ENCODE measurements at regions not wholly inside any gene's neighbourhood (a gene's known extent, or its start where the extent isn't known, plus 50 kb on each side); places are given as distances from the start of the nearest gene placed in this dataset.

GRCh38 chr10:84693006-84693405 lies 364.6 kb downstream of the CCSER2 start:
- intact Hi-C loops (cut with DNase I, micrococcal nuclease), result no loop called here
- TF ChIP-seq CTCF (IDR thresholded peaks at IDR 0.05), result no peak
- Histone ChIP-seq H3K36me3 (ENCODE audit: insufficient read depth, low read length) (no peaks in the 10 kb centered on the region), H3K4me1 (ENCODE audit: insufficient read depth, low read length) (no peaks in the 10 kb centered on the region), H3K4me3 (ENCODE audit: low read length) (no peak overlapping the region), H3K27me3 (ENCODE audit: control insufficient read depth in 1 of 2, insufficient read depth in 2 of 2, low read length in 2 of 2) (no peaks in the 10 kb centered on the region), H3K9me3 (ENCODE audit: control insufficient read depth in 1 of 2, insufficient read depth in 1 of 2, low read length in 2 of 2) (peaks cover 0 to 12% of the 10 kb centered on the region in 2 experiments), H3K27ac (ENCODE audit: low read depth in 1 of 2, low read length in 2 of 2) (no peak overlapping the region)
- CTCF ChIA-PET, result no interaction called here
- H3K27ac Mint-ChIP-seq, result no peak overlapping the region
- DNase-seq (no peak), ATAC-seq (ENCODE audit: poor library complexity) (no peak)
- no peaks in the 10 kb centered on the region for H3K36me3 Mint-ChIP-seq (ENCODE audit: low read depth)
- H3K4me3 Mint-ChIP-seq, result no peak overlapping the region
- H3K9me3 Mint-ChIP-seq, result no peaks in the 10 kb centered on the region
- POLR2A ChIA-PET, result no interaction called here
- no peaks in the 10 kb centered on the region for H3K4me1 Mint-ChIP-seq (ENCODE audit: low read depth)
- H3K27me3 Mint-ChIP-seq, result peaks cover 2% of the 10 kb centered on the region

GRCh38 chr10:84695902-84696301 lies 367.5 kb downstream of the CCSER2 start:
- Histone ChIP-seq H3K27ac (ENCODE audit: low read depth in 1 of 2, low read length in 2 of 2) (no peak overlapping the region), H3K9me3 (ENCODE audit: control insufficient read depth in 1 of 2, insufficient read depth in 1 of 2, low read length in 2 of 2) (peaks cover 0 to 12% of the 10 kb centered on the region in 2 experiments), H3K27me3 (ENCODE audit: control insufficient read depth in 1 of 2, insufficient read depth in 2 of 2, low read length in 2 of 2) (no peaks in the 10 kb centered on the region), H3K36me3 (ENCODE audit: insufficient read depth, low read length) (no peaks in the 10 kb centered on the region), H3K4me1 (ENCODE audit: insufficient read depth, low read length) (no peaks in the 10 kb centered on the region), H3K4me3 (ENCODE audit: low read length) (no peak overlapping the region)
- no peaks in the 10 kb centered on the region for H3K4me1 Mint-ChIP-seq (ENCODE audit: low read depth)
- ATAC-seq (ENCODE audit: poor library complexity) (no peak), DNase-seq (no peak)
- no peak overlapping the region for H3K27ac Mint-ChIP-seq
- no peaks in the 10 kb centered on the region for H3K36me3 Mint-ChIP-seq (ENCODE audit: low read depth)
- intact Hi-C loops (cut with DNase I, micrococcal nuclease), result no loop called here
- ChIA-PET CTCF (no interaction called here), POLR2A (no interaction called here)
- H3K27me3 Mint-ChIP-seq, result no peaks in the 10 kb centered on the region
- H3K4me3 Mint-ChIP-seq, result no peak overlapping the region
- H3K9me3 Mint-ChIP-seq, result no peaks in the 10 kb centered on the region
- no peak for TF ChIP-seq CTCF (IDR thresholded peaks at IDR 0.05)

GRCh38 chr10:84696610-84697009 lies 368.2 kb downstream of the CCSER2 start:
- no peak for TF ChIP-seq CTCF (IDR thresholded peaks at IDR 0.05)
- no peaks in the 10 kb centered on the region for H3K36me3 Mint-ChIP-seq (ENCODE audit: low read depth)
- H3K9me3 ChIP-seq (ENCODE audit: control insufficient read depth in 1 of 2, insufficient read depth in 1 of 2, low read length in 2 of 2), result peaks cover 0 to 12% of the 10 kb centered on the region in 2 experiments
- H3K27me3 Mint-ChIP-seq, result no peaks in the 10 kb centered on the region
- no peaks in the 10 kb centered on the region for H3K4me1 Mint-ChIP-seq (ENCODE audit: low read depth)
- intact Hi-C loops (cut with DNase I, micrococcal nuclease), result no loop called here
- no peak overlapping the region for H3K27ac Mint-ChIP-seq
- H3K4me1 ChIP-seq (ENCODE audit: insufficient read depth, low read length), result no peaks in the 10 kb centered on the region
- no peaks in the 10 kb centered on the region for H3K27me3 ChIP-seq (ENCODE audit: control insufficient read depth in 1 of 2, insufficient read depth in 2 of 2, low read length in 2 of 2)
- no peaks in the 10 kb centered on the region for H3K9me3 Mint-ChIP-seq
- ChIA-PET POLR2A (no interaction called here), CTCF (no interaction called here)
- no peak for DNase-seq
- H3K4me3 Mint-ChIP-seq, result no peak overlapping the region
- H3K36me3 ChIP-seq (ENCODE audit: insufficient read depth, low read length), result no peaks in the 10 kb centered on the region
- no peak for ATAC-seq (ENCODE audit: poor library complexity)
- H3K27ac ChIP-seq (ENCODE audit: low read depth in 1 of 2, low read length in 2 of 2), result no peak overlapping the region
- H3K4me3 ChIP-seq (ENCODE audit: low read length), result no peak overlapping the region
